H9 (cell line): ENCODE measurements at regions not wholly inside any gene's neighbourhood (a gene's known extent, or its start where the extent isn't known, plus 50 kb on each side); places are given as distances from the start of the nearest gene placed in this dataset.

Experiments
- DNase-seq: peaks from one replicate; pipeline ENCODE4 v3.0.0-alpha.2; 2017
- H2AFZ ChIP-seq: one replicate; pipeline ENCODE4 v1.6.1; 2013; ENCODE audit warnings: mild to moderate bottlenecking, low read length, control low read depth, moderate library complexity
- H2AK5ac ChIP-seq: 2 replicates; pipeline ENCODE4 v1.6.1; 2013; ENCODE audit warnings: low read length, control low read depth, mixed read lengths; ENCODE audit not compliant: insufficient read length
- H2BK120ac ChIP-seq: one replicate; pipeline ENCODE4 v1.6.1; 2013; ENCODE audit warnings: low read depth, mild to moderate bottlenecking, low read length, control low read depth, inconsistent platforms; ENCODE audit not compliant: poor library complexity, severe bottlenecking
- H2BK12ac ChIP-seq: 2 replicates; pipeline ENCODE4 v1.6.1; 2013; ENCODE audit warnings: low read length, control low read depth, mixed read lengths, low read depth; ENCODE audit not compliant: insufficient read length
- H2BK15ac ChIP-seq: 2 replicates; pipeline ENCODE4 v1.6.1; 2013; ENCODE audit warnings: low read depth, low read length, control low read depth
- H2BK20ac ChIP-seq: one replicate; pipeline ENCODE4 v1.6.1; 2013; ENCODE audit warnings: low read depth, mild to moderate bottlenecking, low read length, control low read depth, inconsistent platforms; ENCODE audit not compliant: poor library complexity, severe bottlenecking
- H2BK5ac ChIP-seq: 2 replicates; pipeline ENCODE4 v1.6.1; 2013; ENCODE audit warnings: low read length, control low read depth, mixed read lengths; ENCODE audit not compliant: insufficient read length
- H3K14ac ChIP-seq: 2 replicates; pipeline ENCODE4 v1.6.1; 2013; ENCODE audit warnings: low read length, control low read depth; ENCODE audit not compliant: insufficient read depth
- H3K18ac ChIP-seq: 2 replicates; pipeline ENCODE4 v1.6.1; 2013; ENCODE audit warnings: low read depth, mild to moderate bottlenecking, mixed read lengths, low read length, control low read depth; ENCODE audit not compliant: insufficient read length
- H3K23ac ChIP-seq: 2 replicates; pipeline ENCODE4 v1.6.1; 2013; ENCODE audit warnings: low read length, control low read depth, mixed read lengths, low read depth; ENCODE audit not compliant: insufficient read length
- H3K23me2 ChIP-seq: 2 replicates; pipeline ENCODE4 v1.6.1; 2013; ENCODE audit warnings: low read depth, mild to moderate bottlenecking, mixed read lengths, low read length, control low read depth; ENCODE audit not compliant: insufficient read length, poor library complexity, severe bottlenecking
- H3K27ac ChIP-seq: 2 replicates; pipeline ENCODE4 v1.5.1; 2013; ENCODE audit warnings: low read length, control low read depth, mixed read lengths, low read depth; ENCODE audit not compliant: insufficient read length
- H3K27me3 ChIP-seq: 2 replicates; pipeline ENCODE4 v1.6.1; 2013; ENCODE audit warnings: low read length, control low read depth, inconsistent platforms; ENCODE audit not compliant: insufficient read depth
- H3K4ac ChIP-seq: 2 replicates; pipeline ENCODE4 v1.6.1; 2013; ENCODE audit warnings: low read depth, mild to moderate bottlenecking, control low read depth, inconsistent platforms, low read length, moderate library complexity
- H3K4me1 ChIP-seq: 2 replicates; pipeline ENCODE4 v1.6.1; 2013; ENCODE audit warnings: low read length, control low read depth, inconsistent platforms; ENCODE audit not compliant: insufficient read depth
- H3K4me2 ChIP-seq: 2 replicates; pipeline ENCODE4 v1.6.1; 2013; ENCODE audit warnings: low read length, control low read depth, mixed read lengths; ENCODE audit not compliant: insufficient read length, insufficient read depth
- H3K56ac ChIP-seq: 2 replicates; pipeline ENCODE4 v1.6.1; 2013; ENCODE audit warnings: low read depth, mild to moderate bottlenecking, mixed read lengths, low read length, control low read depth; ENCODE audit not compliant: insufficient read length
- H3K79me1 ChIP-seq: 2 replicates; pipeline ENCODE4 v1.6.1; 2013; ENCODE audit warnings: low read depth, mild to moderate bottlenecking, moderate library complexity, low read length, control low read depth, inconsistent platforms; ENCODE audit not compliant: insufficient read depth, poor library complexity, severe bottlenecking
- H3K79me2 ChIP-seq: 2 replicates; pipeline ENCODE4 v1.6.1; 2013; ENCODE audit warnings: low read length, control low read depth, inconsistent platforms; ENCODE audit not compliant: insufficient read depth
- H3K9ac ChIP-seq: 2 replicates; pipeline ENCODE4 v1.6.1; 2013; ENCODE audit warnings: low read length, control low read depth, mixed read lengths; ENCODE audit not compliant: insufficient read length; ENCODE audit errors: extremely low read depth
- H3K9me3 ChIP-seq: one replicate; pipeline ENCODE4 v1.6.1; 2013; ENCODE audit warnings: low read depth, low read length, inconsistent platforms; ENCODE audit not compliant: control insufficient read depth
- H3T11ph ChIP-seq: one replicate; pipeline ENCODE4 v1.6.1; 2013; ENCODE audit warnings: mild to moderate bottlenecking, low read length, control low read depth, inconsistent platforms
- H4K20me1 ChIP-seq: one replicate; pipeline ENCODE4 v1.6.1; 2013; ENCODE audit not compliant: control insufficient read depth, insufficient read length, insufficient read depth
- H4K5ac ChIP-seq: 2 replicates; pipeline ENCODE4 v1.6.1; 2013; ENCODE audit warnings: low read depth, mild to moderate bottlenecking, mixed read lengths, low read length, control low read depth; ENCODE audit not compliant: insufficient read length
- H4K8ac ChIP-seq: replicated peaks from 2 replicates; pipeline ENCODE4 v1.6.1; 2013; ENCODE audit warnings: low read length, control low read depth, mixed read lengths, low read depth; ENCODE audit not compliant: insufficient read length
- H4K91ac ChIP-seq: 2 replicates; pipeline ENCODE4 v1.6.1; 2013; ENCODE audit warnings: low read depth, mild to moderate bottlenecking, moderate library complexity, mixed read lengths, low read length, control low read depth; ENCODE audit not compliant: insufficient read length
- H3K27ac Mint-ChIP-seq, 3 experiments: 2 replicates in 2 of 3; 3 replicates in 1 of 3; pipeline ENCODE4 v1.8.0; 2020 to 2021; ENCODE audit warnings: mixed read lengths in 3 of 3, mild to moderate bottlenecking in 1 of 3, moderate library complexity in 1 of 3
- H3K27me3 Mint-ChIP-seq: 2 replicates; pipeline ENCODE4 v1.8.0; 2021; ENCODE audit warnings: low read depth, mild to moderate bottlenecking, moderate library complexity, mixed read lengths
- H3K36me3 Mint-ChIP-seq, 3 experiments: 2 replicates in 2 of 3; 3 replicates in 1 of 3; pipeline ENCODE4 v1.8.0; 2020 to 2021; ENCODE audit warnings: low read depth in 3 of 3, mixed read lengths in 3 of 3; ENCODE audit not compliant: insufficient read depth in 1 of 3
- H3K4me1 Mint-ChIP-seq, 2 experiments: 2 replicates each; pipeline ENCODE4 v1.8.0; 2020; ENCODE audit warnings: mixed read lengths in 2 of 2
- H3K4me3 Mint-ChIP-seq, 2 experiments: 2 replicates in 1 of 2; 3 replicates in 1 of 2; pipeline ENCODE4 v1.8.0; 2020 to 2021; ENCODE audit warnings: mild to moderate bottlenecking in 2 of 2, mixed read lengths in 2 of 2, moderate library complexity in 1 of 2
- H3K9me3 Mint-ChIP-seq, 2 experiments: 2 replicates in 1 of 2; 3 replicates in 1 of 2; pipeline ENCODE4 v1.8.0; 2020; ENCODE audit warnings: mild to moderate bottlenecking in 2 of 2, mixed read lengths in 2 of 2, moderate library complexity in 1 of 2
- WGBS: extraction: QIAGEN DNeasy Blood & Tissue Kit; methylation state at CpG from one replicate; pipeline ENCODE4 v1.1.7; 2013; ENCODE audit warnings: missing lambda C conversion rate, low lambda C conversion rate, mixed read lengths; ENCODE audit not compliant: insufficient read length; ENCODE audit errors: extremely low coverage; 5-methylcytosine and 5-hydroxymethylcytosine counted together
- TF ChIP-seq, protein P1 (sequence below): fragments of 200-600 bp; sonication (generic); conservative IDR thresholded peaks from 3 replicates; pipeline ENCODE4 v1.8.0; 2021; ENCODE audit warnings: antibody characterized with exemption, mild to moderate bottlenecking

DNA sequence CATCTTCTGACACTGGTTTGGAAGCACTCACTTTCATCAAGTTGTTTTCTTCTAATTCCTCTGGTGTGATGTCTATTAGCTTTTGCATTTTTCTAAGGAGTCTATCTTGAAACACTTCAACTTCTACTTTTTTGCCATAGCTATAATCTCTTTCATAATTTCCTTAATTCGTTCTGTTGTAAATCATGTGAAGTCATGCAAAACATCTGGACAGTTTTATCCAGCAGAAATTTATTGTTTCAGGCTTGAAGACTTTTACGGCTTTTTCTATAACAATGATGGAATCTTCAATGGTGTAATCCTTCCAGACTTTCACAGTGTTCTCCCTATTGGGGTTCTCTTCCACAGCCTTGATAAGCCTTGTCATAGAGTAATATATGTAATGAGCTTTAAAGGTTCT is 74.9 kb upstream of the PABPC4L start:
- H2AFZ ChIP-seq, result no peak overlapping the region

More for the DNA sequence above, 74.9 kb upstream of the PABPC4L start:
- no peak overlapping the region for H4K91ac ChIP-seq
- H3K9ac ChIP-seq, result no peak overlapping the region
- no peak overlapping the region for H3K23ac ChIP-seq
- H3K27me3 ChIP-seq, result no peaks in the 10 kb centered on the region
- no peak overlapping the region for H4K5ac ChIP-seq
- no peak for DNase-seq
- Mint-ChIP-seq H3K4me3 (no peak overlapping the region), H3K27me3 (no peaks in the 10 kb centered on the region), H3K4me1 (no peaks in the 10 kb centered on the region; a peak in 2 of 4 replicates), H3K9me3 (no peaks in the 10 kb centered on the region), H3K36me3 (no peaks in the 10 kb centered on the region; a peak in 1 of 7 replicates), H3K27ac (no peak overlapping the region)
- H3K79me2 ChIP-seq, result no peaks in the 10 kb centered on the region
- H3K4ac ChIP-seq, result no peak overlapping the region
- no peak overlapping the region for H2BK15ac ChIP-seq
- H3K9me3 ChIP-seq, result no peaks in the 10 kb centered on the region
- WGBS, result no CpG with 5 or more reads among the region's 2 CpGs
- H3K4me1 ChIP-seq, result no peaks in the 10 kb centered on the region
- no peak overlapping the region for H2AK5ac ChIP-seq
- H3K79me1 ChIP-seq, result no peaks in the 10 kb centered on the region
- H2BK20ac ChIP-seq, result no peak overlapping the region
- no peak overlapping the region for H3K14ac ChIP-seq
- no peak overlapping the region for H2BK5ac ChIP-seq
- no peak overlapping the region for H4K8ac ChIP-seq
- H3K18ac ChIP-seq, result no peak overlapping the region
- no peaks in the 10 kb centered on the region for H4K20me1 ChIP-seq
- H2BK120ac ChIP-seq, result no peak overlapping the region
- H3K4me2 ChIP-seq, result no peak overlapping the region
- H3T11ph ChIP-seq, result no peak overlapping the region
- H3K56ac ChIP-seq, result no peak overlapping the region
- TF ChIP-seq, protein P1, sequence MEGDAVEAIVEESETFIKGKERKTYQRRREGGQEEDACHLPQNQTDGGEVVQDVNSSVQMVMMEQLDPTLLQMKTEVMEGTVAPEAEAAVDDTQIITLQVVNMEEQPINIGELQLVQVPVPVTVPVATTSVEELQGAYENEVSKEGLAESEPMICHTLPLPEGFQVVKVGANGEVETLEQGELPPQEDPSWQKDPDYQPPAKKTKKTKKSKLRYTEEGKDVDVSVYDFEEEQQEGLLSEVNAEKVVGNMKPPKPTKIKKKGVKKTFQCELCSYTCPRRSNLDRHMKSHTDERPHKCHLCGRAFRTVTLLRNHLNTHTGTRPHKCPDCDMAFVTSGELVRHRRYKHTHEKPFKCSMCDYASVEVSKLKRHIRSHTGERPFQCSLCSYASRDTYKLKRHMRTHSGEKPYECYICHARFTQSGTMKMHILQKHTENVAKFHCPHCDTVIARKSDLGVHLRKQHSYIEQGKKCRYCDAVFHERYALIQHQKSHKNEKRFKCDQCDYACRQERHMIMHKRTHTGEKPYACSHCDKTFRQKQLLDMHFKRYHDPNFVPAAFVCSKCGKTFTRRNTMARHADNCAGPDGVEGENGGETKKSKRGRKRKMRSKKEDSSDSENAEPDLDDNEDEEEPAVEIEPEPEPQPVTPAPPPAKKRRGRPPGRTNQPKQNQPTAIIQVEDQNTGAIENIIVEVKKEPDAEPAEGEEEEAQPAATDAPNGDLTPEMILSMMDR, result no peak
- H2BK12ac ChIP-seq, result no peak overlapping the region
- H3K23me2 ChIP-seq, result no peaks in the 10 kb centered on the region
- no peak overlapping the region for H3K27ac ChIP-seq
